RWPE2 (cell line): ENCODE measurements at regions not wholly inside any gene's neighbourhood (a gene's known extent, or its start where the extent isn't known, plus 50 kb on each side); places are given as distances from the start of the nearest gene placed in this dataset.

ENCODE experiments used
- ATAC-seq: fragments of 200-7000 bp; cut with Tn5 transposase; 3 replicates; pipeline ENCODE4 v1.9.1; 2021; ENCODE audit warnings: low read depth
- DNase-seq: peaks from one replicate; pipeline ENCODE4 v3.0.0-alpha.2; 2020; ENCODE audit warnings: low spot score
- H3K27ac ChIP-seq: fragments of 450-650 bp; 2 replicates; pipeline ENCODE4 v1.5.1; 2017; ENCODE audit warnings: mild to moderate bottlenecking; ENCODE audit not compliant: poor library complexity, severe bottlenecking
- H3K27me3 ChIP-seq: fragments of 250-450 bp; sonication (Bioruptor Pico); 2 replicates; pipeline ENCODE4 v1.5.1; 2021; ENCODE audit warnings: mild to moderate bottlenecking, moderate library complexity; ENCODE audit not compliant: insufficient read depth, poor library complexity, severe bottlenecking
- H3K36me3 ChIP-seq: fragments of 250-450 bp; sonication (Bioruptor Pico); 2 replicates; pipeline ENCODE4 v1.5.1; 2020; ENCODE audit warnings: low read depth, mild to moderate bottlenecking, moderate library complexity
- H3K4me1 ChIP-seq: fragments of 250-450 bp; sonication (Bioruptor Pico); 2 replicates; pipeline ENCODE4 v1.5.1; 2021; ENCODE audit warnings: mild to moderate bottlenecking, moderate library complexity; ENCODE audit not compliant: insufficient read depth, poor library complexity, severe bottlenecking
- H3K4me3 ChIP-seq: fragments of 250-450 bp; sonication (Bioruptor Pico); 2 replicates; pipeline ENCODE4 v1.5.1; 2021; ENCODE audit warnings: mild to moderate bottlenecking, moderate library complexity; ENCODE audit not compliant: severe bottlenecking
- H3K9me3 ChIP-seq: fragments of 250-450 bp; sonication (Bioruptor Pico); 2 replicates; pipeline ENCODE4 v1.5.1; 2021; ENCODE audit warnings: mild to moderate bottlenecking, moderate library complexity; ENCODE audit not compliant: severe bottlenecking
- TF ChIP-seq, protein P1 (sequence below): fragments of 450-650 bp; IDR thresholded peaks from one replicate; pipeline ENCODE4 v1.5.1; 2017; ENCODE audit warnings: mild to moderate bottlenecking, moderate library complexity; ENCODE audit not compliant: poor library complexity, severe bottlenecking

DNA sequence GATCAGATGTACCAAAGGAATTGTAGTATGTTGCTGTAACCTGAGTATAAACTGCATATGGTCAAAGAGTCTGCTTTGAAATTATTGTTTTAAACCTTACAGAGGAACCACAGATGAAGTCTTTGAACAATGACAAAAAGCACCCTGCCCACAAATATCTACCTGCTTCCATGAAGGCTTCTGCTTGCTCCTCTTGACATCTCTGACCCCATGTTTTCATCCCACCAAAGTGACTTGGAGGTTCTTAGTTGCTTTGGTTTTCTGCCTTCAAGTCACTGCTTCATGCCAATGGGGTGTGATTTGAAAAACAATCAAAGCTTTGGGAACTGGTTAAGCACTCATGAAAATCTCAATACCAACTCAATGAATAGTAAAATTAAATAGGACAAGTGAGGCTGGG is 194.6 kb upstream of the ACTBL2 start:
- ATAC-seq (no peak), DNase-seq (no peak)
- no peak overlapping the region for H3K27ac ChIP-seq

DNA sequence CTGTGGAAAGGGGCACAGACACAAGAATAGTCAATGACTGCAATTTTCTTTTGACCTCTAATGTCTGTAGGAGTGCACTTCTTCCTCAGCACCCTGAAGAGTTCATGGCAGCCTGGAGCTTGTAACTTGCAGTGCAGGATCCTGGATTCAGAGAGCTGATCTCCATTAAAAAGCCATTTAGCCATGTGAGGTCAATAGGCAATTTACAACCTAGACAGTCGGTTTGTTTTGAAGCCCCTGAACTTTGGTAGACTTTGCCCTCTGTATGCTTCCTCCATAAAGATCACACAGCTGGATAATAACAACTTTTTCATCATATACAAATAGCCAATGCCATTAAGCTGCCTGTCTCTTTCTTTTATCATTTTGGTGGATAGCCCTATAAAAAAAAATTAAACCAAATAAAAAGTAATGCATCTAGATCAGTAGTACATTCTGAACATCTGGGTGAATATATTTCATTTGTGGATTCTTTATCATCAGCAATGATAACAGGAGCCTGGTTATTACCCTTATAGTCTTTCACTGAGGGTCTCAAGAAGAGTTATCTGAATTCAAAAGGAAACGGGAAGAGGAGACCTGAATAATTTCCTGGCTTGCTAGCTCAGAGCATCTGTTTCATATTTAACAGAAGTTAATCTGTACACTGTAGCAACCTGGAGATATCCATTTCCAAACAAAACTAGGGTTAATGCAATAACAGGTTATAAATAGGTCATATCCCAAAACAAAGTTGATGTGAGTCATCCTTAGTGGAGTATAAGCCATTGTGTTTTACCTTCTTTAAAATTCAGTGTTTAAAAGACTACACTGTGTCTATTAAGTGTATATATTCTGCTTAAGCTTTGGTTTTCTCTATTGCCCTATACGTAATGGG is 193.8 kb upstream of the ACTBL2 start:
- ATAC-seq (peak; percentile 42; the same call in 1 of the 3 replicates), DNase-seq (no peak)
- Histone ChIP-seq H3K4me3 (no peak overlapping the region), H3K27ac (no peak overlapping the region), H3K27me3 (no peaks in the 10 kb centered on the region), H3K9me3 (no peaks in the 10 kb centered on the region), H3K4me1 (no peaks in the 10 kb centered on the region), H3K36me3 (no peaks in the 10 kb centered on the region)
- TF ChIP-seq, protein P1, sequence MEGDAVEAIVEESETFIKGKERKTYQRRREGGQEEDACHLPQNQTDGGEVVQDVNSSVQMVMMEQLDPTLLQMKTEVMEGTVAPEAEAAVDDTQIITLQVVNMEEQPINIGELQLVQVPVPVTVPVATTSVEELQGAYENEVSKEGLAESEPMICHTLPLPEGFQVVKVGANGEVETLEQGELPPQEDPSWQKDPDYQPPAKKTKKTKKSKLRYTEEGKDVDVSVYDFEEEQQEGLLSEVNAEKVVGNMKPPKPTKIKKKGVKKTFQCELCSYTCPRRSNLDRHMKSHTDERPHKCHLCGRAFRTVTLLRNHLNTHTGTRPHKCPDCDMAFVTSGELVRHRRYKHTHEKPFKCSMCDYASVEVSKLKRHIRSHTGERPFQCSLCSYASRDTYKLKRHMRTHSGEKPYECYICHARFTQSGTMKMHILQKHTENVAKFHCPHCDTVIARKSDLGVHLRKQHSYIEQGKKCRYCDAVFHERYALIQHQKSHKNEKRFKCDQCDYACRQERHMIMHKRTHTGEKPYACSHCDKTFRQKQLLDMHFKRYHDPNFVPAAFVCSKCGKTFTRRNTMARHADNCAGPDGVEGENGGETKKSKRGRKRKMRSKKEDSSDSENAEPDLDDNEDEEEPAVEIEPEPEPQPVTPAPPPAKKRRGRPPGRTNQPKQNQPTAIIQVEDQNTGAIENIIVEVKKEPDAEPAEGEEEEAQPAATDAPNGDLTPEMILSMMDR: no peak

More for the DNA sequence above, 194.6 kb upstream of the ACTBL2 start:
- no peaks in the 10 kb centered on the region for H3K27me3 ChIP-seq
- TF ChIP-seq, protein P1: no peak
- no peaks in the 10 kb centered on the region for H3K36me3 ChIP-seq
- H3K9me3 ChIP-seq: no peaks in the 10 kb centered on the region
- H3K4me1 ChIP-seq: peaks cover 8% of the 10 kb centered on the region
- H3K4me3 ChIP-seq: no peak overlapping the region

DNA sequence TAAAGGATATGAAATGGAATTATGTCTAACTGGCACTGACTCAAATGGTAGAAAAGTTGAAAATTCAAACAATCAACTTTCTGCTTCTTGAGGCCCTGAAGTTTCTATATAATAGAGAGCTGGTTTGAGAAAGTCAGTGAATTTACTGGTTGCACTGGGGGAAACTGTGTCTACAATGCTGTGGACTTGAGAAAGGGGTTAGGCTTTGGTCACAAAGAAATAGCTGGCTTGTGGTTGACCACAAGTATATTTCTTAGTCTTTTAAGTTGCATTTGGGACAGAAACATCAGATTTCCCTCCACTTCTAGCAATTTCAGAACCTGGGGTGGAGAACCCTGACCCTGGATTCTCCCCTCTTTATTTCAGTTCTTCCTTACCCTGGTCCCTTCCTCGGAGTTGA is 192.6 kb upstream of the ACTBL2 start:
- H3K27ac ChIP-seq: no peak overlapping the region
- H3K36me3 ChIP-seq: no peaks in the 10 kb centered on the region
- no peaks in the 10 kb centered on the region for H3K4me1 ChIP-seq
- H3K4me3 ChIP-seq: no peak overlapping the region
- DNase-seq (no peak), ATAC-seq (no peak)
- H3K27me3 ChIP-seq: no peaks in the 10 kb centered on the region
- no peaks in the 10 kb centered on the region for H3K9me3 ChIP-seq
- TF ChIP-seq, protein P1: no peak

DNA sequence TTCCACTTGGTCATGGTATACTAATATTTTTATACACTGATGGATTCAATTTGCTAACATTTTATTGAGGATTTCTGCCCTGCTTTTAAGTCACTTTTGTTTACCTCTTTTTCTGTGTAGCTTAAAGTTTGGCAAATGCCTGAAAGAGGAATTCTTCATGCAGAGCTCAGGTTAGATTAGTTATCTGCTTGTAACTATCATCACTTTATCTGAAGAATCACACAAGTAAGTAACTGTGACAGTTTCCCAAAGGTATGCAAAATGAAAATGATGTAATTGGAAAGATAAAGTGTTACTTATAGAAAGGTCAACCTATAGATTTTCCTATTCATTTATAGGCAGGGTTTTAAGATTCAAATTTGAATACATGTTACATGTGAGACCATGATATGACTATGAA is 188.8 kb upstream of the ACTBL2 start:
- H3K4me1 ChIP-seq: peaks cover 3% of the 10 kb centered on the region
- no peaks in the 10 kb centered on the region for H3K36me3 ChIP-seq
- no peak overlapping the region for H3K4me3 ChIP-seq
- no peak overlapping the region for H3K27ac ChIP-seq
- no peaks in the 10 kb centered on the region for H3K9me3 ChIP-seq
- no peaks in the 10 kb centered on the region for H3K27me3 ChIP-seq
- TF ChIP-seq, protein P1: no peak
- DNase-seq (no peak), ATAC-seq (no peak)

DNA sequence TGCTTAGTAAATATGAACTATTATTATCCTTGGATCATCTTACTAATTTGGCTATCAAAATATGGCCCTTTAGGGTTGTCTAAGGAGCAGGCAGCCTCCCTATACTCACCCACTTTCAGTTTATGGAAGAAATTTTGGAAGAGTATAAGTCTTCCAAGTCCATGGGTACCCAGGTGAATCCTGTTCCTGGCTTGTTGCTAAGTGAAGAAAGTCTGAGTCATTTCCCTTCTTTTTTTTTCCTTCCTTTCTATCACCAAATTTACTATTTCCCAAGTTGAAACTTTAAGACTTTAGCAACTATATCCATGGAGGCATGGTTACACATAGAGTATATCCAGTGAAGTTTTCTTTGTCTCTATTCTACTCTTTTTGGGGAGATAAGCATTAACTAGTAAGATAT is 184.0 kb upstream of the ACTBL2 start:
- Histone ChIP-seq H3K27me3 (no peaks in the 10 kb centered on the region), H3K36me3 (no peaks in the 10 kb centered on the region), H3K4me3 (no peak overlapping the region), H3K9me3 (no peaks in the 10 kb centered on the region), H3K27ac (no peak overlapping the region), H3K4me1 (peaks cover 5% of the 10 kb centered on the region)
- DNase-seq (no peak), ATAC-seq (peak; percentile 41; the same call in 1 of the 3 replicates)
- TF ChIP-seq, protein P1: no peak
